Smooth muscle cell (in vitro differentiated cells): ENCODE measurements at regions not wholly inside any gene's neighbourhood (a gene's known extent, or its start where the extent isn't known, plus 50 kb on each side); places are given as distances from the start of the nearest gene placed in this dataset.

Source experiments
- DNase-seq: peaks from one replicate; lab custom pipeline; 2025; ENCODE audit not compliant: unreplicated experiment; lab: John Stamatoyannopoulos, UW
- H2AFZ ChIP-seq: fragments of 200-600 bp; sonication (generic); 2 replicates; pipeline ENCODE4 v1.6.0; 2016; ENCODE audit warnings: antibody characterized with exemption, low read depth, mild to moderate bottlenecking
- H3F3A ChIP-seq: fragments of 200-600 bp; sonication (generic); 2 replicates; pipeline ENCODE4 v1.6.0; 2017; ENCODE audit warnings: antibody characterized with exemption, low read depth
- H3K27ac ChIP-seq: fragments of 200-600 bp; sonication (generic); 2 replicates; pipeline ENCODE4 v1.5.1; 2016; ENCODE audit warnings: low read depth, mild to moderate bottlenecking
- H3K27me3 ChIP-seq: fragments of 200-600 bp; sonication (generic); 2 replicates; pipeline ENCODE4 v1.6.1; 2016; ENCODE audit warnings: low read depth, mild to moderate bottlenecking
- H3K36me3 ChIP-seq: fragments of 200-600 bp; sonication (generic); 2 replicates; pipeline ENCODE4 v1.5.1; 2016; ENCODE audit warnings: low read depth
- H3K4me1 ChIP-seq: fragments of 200-600 bp; sonication (generic); 2 replicates; pipeline ENCODE4 v1.5.1; 2016; ENCODE audit warnings: low read depth
- H3K4me2 ChIP-seq: fragments of 200-600 bp; sonication (generic); 2 replicates; pipeline ENCODE4 v1.6.0; 2016; ENCODE audit warnings: mild to moderate bottlenecking
- H3K4me3 ChIP-seq: fragments of 200-600 bp; sonication (generic); 2 replicates; pipeline ENCODE4 v1.5.1; 2016; ENCODE audit warnings: mild to moderate bottlenecking
- H3K79me2 ChIP-seq: fragments of 200-600 bp; sonication (generic); 2 replicates; pipeline ENCODE4 v1.6.0; 2016; ENCODE audit warnings: low read depth, mild to moderate bottlenecking
- H3K9ac ChIP-seq: fragments of 200-600 bp; sonication (generic); 2 replicates; pipeline ENCODE4 v1.6.0; 2016; ENCODE audit warnings: low read depth
- H3K9me3 ChIP-seq: fragments of 200-600 bp; sonication (generic); replicated peaks from 2 replicates; pipeline ENCODE4 v1.5.1; 2016; ENCODE audit warnings: low read depth
- H4K20me1 ChIP-seq: fragments of 200-600 bp; sonication (generic); 2 replicates; pipeline ENCODE4 v1.6.0; 2016; ENCODE audit warnings: low read depth
- CTCF ChIP-seq: fragments of 200-600 bp; sonication (generic); IDR thresholded peaks from 2 replicates; pipeline ENCODE4 v1.5.1; 2017; ENCODE audit warnings: borderline replicate concordance, mild to moderate bottlenecking, antibody characterized with exemption; ENCODE audit not compliant: insufficient read depth, poor library complexity, severe bottlenecking
- whole genome bisulfite sequencing: methylation state at CpG from one replicate; pipeline ENCODE4 v1.1.7; 2016; ENCODE audit warnings: low lambda C conversion rate; 5-methylcytosine and 5-hydroxymethylcytosine counted together

DNA sequence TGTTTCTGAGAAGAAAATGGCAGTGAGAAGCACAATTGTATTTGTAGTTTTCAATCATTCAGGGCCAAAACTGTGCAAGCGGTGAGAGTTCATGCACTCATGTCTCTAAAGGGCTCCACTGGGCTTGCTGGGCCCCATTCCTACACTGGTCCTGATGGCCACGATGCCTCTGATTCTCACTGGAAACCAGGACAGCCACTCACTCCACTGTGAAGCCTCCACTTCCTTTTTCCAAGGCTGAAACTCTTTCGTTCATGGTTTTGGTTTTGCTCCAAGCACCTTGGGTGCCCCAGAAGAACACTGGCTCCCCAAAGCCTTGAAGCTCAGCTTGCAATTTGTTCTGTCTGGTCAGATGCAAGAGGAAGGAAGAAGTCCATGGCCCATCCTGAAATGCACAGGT is 390.0 kb upstream of the MKI67 start:
- no peak overlapping the region for H2AFZ ChIP-seq
- no peaks in the 10 kb centered on the region for H3K27me3 ChIP-seq
- WGBS, result 93% methylated on average over 3 of the region's 3 CpGs
- H3K9ac ChIP-seq, result no peak overlapping the region
- H3K4me1 ChIP-seq, result no peaks in the 10 kb centered on the region
- H3K9me3 ChIP-seq, result no peaks in the 10 kb centered on the region
- H3K4me3 ChIP-seq, result no peak overlapping the region
- H3K27ac ChIP-seq, result no peak overlapping the region
- TF ChIP-seq CTCF, result no peak
- H3F3A ChIP-seq, result no peaks in the 10 kb centered on the region
- no peaks in the 10 kb centered on the region for H4K20me1 ChIP-seq
- no peak overlapping the region for H3K4me2 ChIP-seq
- H3K79me2 ChIP-seq, result no peaks in the 10 kb centered on the region
- no peak for DNase-seq
- no peaks in the 10 kb centered on the region for H3K36me3 ChIP-seq

DNA sequence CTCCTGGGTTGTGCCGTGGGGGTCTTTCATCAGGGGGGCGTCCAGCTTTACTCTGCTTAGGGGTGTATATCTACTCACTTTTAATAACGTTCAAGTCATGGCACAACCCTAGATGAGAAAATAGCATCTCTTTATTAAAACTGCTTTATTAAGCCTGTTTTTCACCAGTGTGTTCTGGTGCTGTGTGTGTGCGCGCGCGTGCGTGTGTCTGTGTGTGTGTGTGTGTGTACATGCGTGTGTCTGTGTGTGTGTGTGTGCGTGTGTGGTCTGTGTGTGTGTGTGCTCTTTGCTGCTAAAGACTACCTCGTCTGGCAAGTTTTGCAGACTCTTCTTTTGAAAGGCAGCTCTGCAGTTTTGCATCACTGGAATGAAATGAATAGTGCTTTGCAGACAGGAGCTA is 390.9 kb upstream of the MKI67 start:
- H3K27ac ChIP-seq, result no peak overlapping the region
- H3K4me2 ChIP-seq, result no peak overlapping the region
- H4K20me1 ChIP-seq, result no peaks in the 10 kb centered on the region
- H3K9me3 ChIP-seq, result no peaks in the 10 kb centered on the region
- no peaks in the 10 kb centered on the region for H3K27me3 ChIP-seq
- no peak for TF ChIP-seq CTCF
- H3K36me3 ChIP-seq, result no peaks in the 10 kb centered on the region
- no peak overlapping the region for H3K9ac ChIP-seq
- no peak overlapping the region for H3K4me3 ChIP-seq
- WGBS, result 89% methylated on average over 11 of the region's 11 CpGs
- H3K79me2 ChIP-seq, result no peaks in the 10 kb centered on the region
- no peaks in the 10 kb centered on the region for H3F3A ChIP-seq
- no peaks in the 10 kb centered on the region for H3K4me1 ChIP-seq
- H2AFZ ChIP-seq, result no peak overlapping the region
- no peak for DNase-seq

DNA sequence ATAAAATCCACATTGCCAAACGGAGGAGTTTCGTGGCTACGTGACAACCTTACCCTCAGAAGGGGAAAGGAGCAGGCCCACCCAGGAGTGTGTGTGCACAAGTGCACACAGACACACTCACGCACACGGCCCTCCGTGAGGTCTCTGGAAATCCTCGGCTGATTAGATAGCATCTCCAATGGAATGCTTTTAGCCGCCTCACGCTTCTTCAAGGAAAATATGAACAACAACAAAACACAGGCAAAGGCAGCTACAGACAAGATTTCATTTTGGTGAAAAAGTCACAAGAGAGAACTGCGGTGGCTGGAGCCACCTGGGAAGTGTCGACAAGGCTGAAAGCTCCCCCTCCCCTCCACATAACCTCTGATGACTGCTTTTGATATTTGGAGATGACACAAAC is 391.8 kb upstream of the MKI67 start:
- Histone ChIP-seq H4K20me1 (no peaks in the 10 kb centered on the region), H3K4me1 (no peaks in the 10 kb centered on the region), H3F3A (no peaks in the 10 kb centered on the region), H3K4me2 (no peak overlapping the region), H3K9ac (no peak overlapping the region), H3K9me3 (no peaks in the 10 kb centered on the region), H3K27ac (no peak overlapping the region), H3K27me3 (no peaks in the 10 kb centered on the region), H2AFZ (no peak overlapping the region), H3K36me3 (no peaks in the 10 kb centered on the region), H3K4me3 (no peak overlapping the region), H3K79me2 (no peaks in the 10 kb centered on the region)
- DNase-seq, result no peak
- WGBS, result 53% methylated on average over 11 of the region's 11 CpGs
- no peak for TF ChIP-seq CTCF

- H3K27ac ChIP-seq, result no peak overlapping the region
- H3K79me2 ChIP-seq, result no peaks in the 10 kb centered on the region
- no peak overlapping the region for H3K4me2 ChIP-seq
- H3K9me3 ChIP-seq, result no peaks in the 10 kb centered on the region
- H3K9ac ChIP-seq, result no peak overlapping the region
- H4K20me1 ChIP-seq, result no peaks in the 10 kb centered on the region
- no peaks in the 10 kb centered on the region for H3K27me3 ChIP-seq
- no peak overlapping the region for H2AFZ ChIP-seq
- no peaks in the 10 kb centered on the region for H3F3A ChIP-seq
- no peak for DNase-seq
- no peak for TF ChIP-seq CTCF
- 83% methylated on average over 6 of the region's 6 CpGs for WGBS
- no peaks in the 10 kb centered on the region for H3K36me3 ChIP-seq
- no peak overlapping the region for H3K4me3 ChIP-seq
- no peaks in the 10 kb centered on the region for H3K4me1 ChIP-seq
These were observed 393.4 kb upstream of the MKI67 start for GRCh38 chr10:128519581-128519980.
